GM12873 (cell line): ENCODE measurements at regions not wholly inside any gene's neighbourhood (a gene's known extent, or its start where the extent isn't known, plus 50 kb on each side); places are given as distances from the start of the nearest gene placed in this dataset.

ENCODE experiments used
- TF ChIP-seq, protein P1 (sequence below): IDR thresholded peaks from 2 replicates; pipeline ENCODE4 v1.5.1; 2012; ENCODE audit warnings: low read depth, mild to moderate bottlenecking, moderate library complexity, low read length, control low read depth; ENCODE audit not compliant: insufficient read depth; ENCODE audit errors: missing control alignments

DNA sequence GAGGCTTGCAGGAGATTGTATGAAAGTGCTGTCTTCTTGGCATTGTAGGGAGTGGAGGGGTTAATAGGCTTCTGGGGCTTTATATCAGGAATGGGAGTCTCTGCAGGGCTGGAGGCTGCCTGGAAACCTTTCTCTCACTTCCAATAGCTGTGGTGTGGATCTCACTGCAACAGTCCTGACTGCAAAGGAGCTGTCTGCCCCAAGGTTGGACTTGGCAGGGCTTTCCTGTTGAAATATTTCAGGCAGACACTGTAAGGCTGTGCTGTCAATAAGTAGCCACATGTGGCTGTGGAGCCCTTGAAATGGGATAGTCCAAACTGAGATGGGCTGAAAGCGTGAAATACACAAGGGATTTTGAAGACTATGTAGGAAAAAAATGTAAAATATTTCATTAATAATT lies 399.1 kb upstream of the SPRED2 start:
- TF ChIP-seq, protein P1, sequence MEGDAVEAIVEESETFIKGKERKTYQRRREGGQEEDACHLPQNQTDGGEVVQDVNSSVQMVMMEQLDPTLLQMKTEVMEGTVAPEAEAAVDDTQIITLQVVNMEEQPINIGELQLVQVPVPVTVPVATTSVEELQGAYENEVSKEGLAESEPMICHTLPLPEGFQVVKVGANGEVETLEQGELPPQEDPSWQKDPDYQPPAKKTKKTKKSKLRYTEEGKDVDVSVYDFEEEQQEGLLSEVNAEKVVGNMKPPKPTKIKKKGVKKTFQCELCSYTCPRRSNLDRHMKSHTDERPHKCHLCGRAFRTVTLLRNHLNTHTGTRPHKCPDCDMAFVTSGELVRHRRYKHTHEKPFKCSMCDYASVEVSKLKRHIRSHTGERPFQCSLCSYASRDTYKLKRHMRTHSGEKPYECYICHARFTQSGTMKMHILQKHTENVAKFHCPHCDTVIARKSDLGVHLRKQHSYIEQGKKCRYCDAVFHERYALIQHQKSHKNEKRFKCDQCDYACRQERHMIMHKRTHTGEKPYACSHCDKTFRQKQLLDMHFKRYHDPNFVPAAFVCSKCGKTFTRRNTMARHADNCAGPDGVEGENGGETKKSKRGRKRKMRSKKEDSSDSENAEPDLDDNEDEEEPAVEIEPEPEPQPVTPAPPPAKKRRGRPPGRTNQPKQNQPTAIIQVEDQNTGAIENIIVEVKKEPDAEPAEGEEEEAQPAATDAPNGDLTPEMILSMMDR = no peak

DNA sequence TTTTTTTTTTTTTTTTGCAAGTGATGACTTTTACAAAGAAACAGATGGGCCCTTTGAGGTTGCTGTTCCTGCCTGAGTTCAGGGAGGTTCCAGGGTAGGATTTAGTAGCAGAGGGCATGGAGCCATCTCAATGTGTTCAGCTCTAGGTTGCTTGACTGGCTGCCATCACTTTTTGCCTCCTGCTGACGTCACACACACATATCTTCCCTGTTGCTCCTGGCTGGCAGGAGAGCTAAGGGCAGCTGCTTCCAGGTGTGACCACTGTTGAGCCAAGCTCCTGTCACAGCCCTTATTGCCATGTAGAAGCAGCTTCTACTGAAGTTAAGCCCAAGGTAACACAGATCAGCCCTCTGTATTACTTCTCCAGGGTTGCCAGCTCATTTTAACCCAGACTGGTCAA lies 394.2 kb upstream of the SPRED2 start:
- TF ChIP-seq, protein P1 = no peak

DNA sequence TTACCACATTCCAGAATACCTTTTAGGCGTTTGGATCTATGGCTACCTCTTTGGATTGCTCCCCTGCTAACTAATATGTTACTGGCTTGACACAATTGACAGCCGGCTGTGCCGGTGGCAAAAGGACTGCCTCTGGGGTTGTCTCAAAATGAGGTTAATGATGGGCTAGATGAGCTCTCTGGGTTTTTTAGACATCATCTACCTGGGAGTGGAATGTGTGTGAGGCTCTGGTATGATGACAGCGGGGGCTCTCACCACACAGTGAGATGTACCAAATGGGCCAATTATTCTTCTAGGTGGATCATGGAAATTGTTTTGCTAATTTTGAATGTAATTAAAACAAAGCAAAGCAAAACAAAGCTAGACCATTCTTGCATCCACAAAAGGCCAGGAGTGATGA lies 391.1 kb upstream of the SPRED2 start:
- TF ChIP-seq, protein P1 = no peak

DNA sequence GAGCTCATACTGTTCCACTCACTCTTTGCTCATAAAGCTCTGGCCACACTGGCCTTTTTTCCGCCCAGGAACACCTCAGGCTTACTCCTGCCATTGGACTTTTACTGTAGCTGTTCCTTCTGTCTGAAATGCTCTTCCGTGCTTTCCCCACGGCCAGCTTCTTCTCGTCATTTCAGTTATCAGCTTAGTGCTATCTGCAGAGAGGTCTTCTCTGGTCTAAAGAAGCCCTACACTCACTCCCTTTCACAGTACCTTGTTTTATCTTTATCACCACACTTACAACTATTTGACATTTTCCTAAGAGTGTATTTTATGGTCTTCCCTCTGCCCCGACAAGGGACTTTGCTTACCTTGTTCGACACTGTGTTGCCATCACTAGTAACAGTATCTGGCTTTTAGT lies 388.1 kb upstream of the SPRED2 start:
- TF ChIP-seq, protein P1 = no peak

DNA sequence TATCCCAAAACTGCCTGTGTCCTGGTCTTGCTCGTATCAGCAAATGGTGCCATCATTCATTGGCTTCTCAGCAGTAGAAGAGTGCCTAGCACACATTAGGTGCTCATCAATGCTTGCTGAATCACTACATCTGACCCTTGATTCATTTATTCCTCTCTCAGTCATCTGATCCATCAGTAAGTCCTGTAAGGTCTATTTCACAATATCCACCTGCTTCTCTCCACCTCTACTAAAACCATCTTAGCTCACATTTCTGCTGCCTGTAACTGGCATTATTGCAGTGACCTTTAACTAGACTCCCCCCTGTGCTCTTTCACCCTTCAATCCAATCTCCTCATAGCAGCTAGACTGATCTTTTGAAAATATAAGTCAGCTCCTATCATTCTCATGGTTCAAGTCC lies 387.6 kb upstream of the SPRED2 start:
- TF ChIP-seq, protein P1 = no peak

DNA sequence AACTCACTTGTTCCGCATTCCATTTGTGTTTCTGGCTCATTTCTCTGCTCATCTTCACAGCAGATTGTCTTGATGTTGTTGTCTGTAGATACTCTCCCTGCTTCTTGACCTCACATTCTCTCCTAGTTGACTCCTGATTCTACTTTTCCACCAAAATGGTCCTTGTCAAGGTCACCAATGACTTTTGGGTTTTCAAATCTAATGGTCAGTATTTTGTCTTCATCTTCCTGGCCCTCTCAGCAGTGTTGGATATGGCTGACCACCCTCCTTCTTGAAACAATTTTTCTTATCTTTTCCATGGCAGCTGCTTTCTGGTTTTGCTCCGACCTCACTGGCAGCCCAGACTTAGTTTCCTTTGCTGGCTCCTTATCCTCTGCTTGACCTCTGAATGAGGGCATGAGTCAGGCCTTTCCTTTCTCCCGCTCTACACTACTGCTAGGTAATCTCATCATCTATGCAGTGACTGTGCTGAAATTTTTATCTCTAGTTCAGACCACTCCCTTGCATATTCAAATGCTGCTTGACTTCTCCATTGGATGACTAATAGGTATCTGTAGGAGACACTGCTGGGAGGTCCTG lies 386.6 kb upstream of the SPRED2 start:
- TF ChIP-seq, protein P1 = no peak

DNA sequence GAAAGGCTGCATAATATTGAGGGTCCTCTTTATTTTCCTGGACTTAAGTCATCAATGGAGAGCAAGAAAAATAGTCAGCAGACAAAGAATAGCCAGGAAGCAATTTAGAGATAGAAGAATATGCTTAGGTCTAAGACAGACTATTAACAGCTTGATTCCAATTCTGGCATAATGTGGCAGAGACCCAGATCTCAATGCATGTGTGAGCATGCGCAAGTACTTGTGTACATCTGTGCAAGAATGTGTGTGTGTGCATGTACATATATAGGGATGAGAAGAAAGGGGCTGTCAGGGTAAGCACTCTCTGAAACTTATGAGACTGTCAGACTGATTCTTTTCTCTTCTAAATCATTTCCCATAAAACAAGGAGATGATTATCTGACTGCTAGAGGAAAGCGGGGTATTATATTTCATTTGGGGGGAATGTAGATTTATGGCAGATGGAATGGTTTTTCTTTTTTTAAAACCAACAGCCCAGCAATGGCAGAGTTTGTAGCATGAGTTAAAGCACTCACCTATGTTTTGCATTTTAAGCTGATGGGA lies 381.3 kb upstream of the SPRED2 start:
- TF ChIP-seq, protein P1 = no peak
